Heart left ventricle (tissue), 13 donors: ENCODE measurements at regions not wholly inside any gene's neighbourhood (a gene's known extent, or its start where the extent isn't known, plus 50 kb on each side); places are given as distances from the start of the nearest gene placed in this dataset.

Experiments
- POLR2A ChIP-seq, 2 donors: fragments of 450-650 bp; IDR thresholded peaks; one replicate each; pipeline ENCODE4 v1.6.1; 2017; ENCODE audit warnings: antibody characterized with exemption in 2 of 2, mild to moderate bottlenecking in 2 of 2, moderate library complexity in 2 of 2
- TF ChIP-seq, protein P1 (sequence below), 12 donors: fragments of 200-600 bp; sonication (generic) in 4 of 12; IDR thresholded peaks; one replicate each; pipeline versions ENCODE4 v1.5.0 to v1.8.0; 2018 to 2022; ENCODE audit warnings: antibody characterized with exemption in 12 of 12, mild to moderate bottlenecking in 5 of 12
- donor health status: ischemic (EF 13 %, LVEDD 7.1; RV severe dilation, severe dysfunction).
- donor health status: DM: no; HTN: yes; CAD: no.
- donor health status: DM: no; HTN: no; CAD: no.
- donor health status: ischemic (EF 25% LVEDD 6.9; RV normal size, moderate dysfunction).
- donor health status: ischemic (EF 25% LVEDD 5.7; RV mildly dilated, moderate dysfunction).
- donor health status: ischemic (EF 35%, LVEDD 5.7; RV mildly dilated, moderate dysfunction).
- donor health status: nonischemic (EF 11% LVEDD 7.7; RV severe dilation, severe dysfunction).
- donor health status: DM: yes; HTN: yes; CAD: no.
- donor health status: PGD.
- donor health status: ischemic (EF 29% LVEDD 5.4; RV normal size, mild dysfunction).
- donor health status: nonischemic (EF 23%, LVEDD 6.1; RV moderate dilation, normal function).

DNA sequence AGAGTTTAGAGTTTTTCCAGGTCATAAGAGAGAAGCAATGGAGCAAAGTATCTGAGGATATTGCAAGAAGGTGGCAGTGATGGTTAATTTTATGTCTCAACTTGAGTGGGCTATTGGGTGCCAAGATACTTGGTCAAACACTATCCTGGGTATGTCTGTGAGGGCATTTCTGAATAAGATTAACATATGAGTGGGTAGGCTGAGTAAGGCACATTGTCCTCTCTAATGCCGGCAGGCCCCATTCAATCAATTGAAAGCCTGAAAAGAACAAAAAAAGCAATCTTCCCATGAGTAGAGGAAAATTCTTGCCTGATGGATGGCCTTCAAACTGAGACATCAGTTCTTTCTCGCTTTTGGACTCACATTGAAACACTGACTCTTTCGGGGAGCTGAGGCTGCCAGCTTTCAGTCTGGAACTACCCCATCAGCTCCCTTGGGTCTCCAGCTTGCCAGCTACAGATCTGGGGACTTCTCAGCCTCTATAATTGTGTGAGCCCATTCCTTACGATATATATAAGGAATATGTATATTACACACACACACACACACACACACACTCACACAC is 228.8 kb downstream of the BUD13 start:
- TF ChIP-seq, protein P1, sequence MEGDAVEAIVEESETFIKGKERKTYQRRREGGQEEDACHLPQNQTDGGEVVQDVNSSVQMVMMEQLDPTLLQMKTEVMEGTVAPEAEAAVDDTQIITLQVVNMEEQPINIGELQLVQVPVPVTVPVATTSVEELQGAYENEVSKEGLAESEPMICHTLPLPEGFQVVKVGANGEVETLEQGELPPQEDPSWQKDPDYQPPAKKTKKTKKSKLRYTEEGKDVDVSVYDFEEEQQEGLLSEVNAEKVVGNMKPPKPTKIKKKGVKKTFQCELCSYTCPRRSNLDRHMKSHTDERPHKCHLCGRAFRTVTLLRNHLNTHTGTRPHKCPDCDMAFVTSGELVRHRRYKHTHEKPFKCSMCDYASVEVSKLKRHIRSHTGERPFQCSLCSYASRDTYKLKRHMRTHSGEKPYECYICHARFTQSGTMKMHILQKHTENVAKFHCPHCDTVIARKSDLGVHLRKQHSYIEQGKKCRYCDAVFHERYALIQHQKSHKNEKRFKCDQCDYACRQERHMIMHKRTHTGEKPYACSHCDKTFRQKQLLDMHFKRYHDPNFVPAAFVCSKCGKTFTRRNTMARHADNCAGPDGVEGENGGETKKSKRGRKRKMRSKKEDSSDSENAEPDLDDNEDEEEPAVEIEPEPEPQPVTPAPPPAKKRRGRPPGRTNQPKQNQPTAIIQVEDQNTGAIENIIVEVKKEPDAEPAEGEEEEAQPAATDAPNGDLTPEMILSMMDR (IDR thresholded peaks at IDR 0.05) = no peak
- TF ChIP-seq POLR2A (IDR thresholded peaks at IDR 0.05) = no peak
